ENCODE measurements at regions not wholly inside any gene's neighbourhood (a gene's known extent, or its start where the extent isn't known, plus 50 kb on each side); places are given as distances from the start of the nearest gene placed in this dataset.

GRCh38 chr16:48909231-48909630 lies 299.3 kb upstream of the N4BP1 start:
- Mint-ChIP-seq H3K4me1 (no peaks in the 10 kb centered on the region), H3K27me3 (no peaks in the 10 kb centered on the region), H3K9me3 (peaks cover 5% of the 10 kb centered on the region), H3K4me3 (no peak overlapping the region), H3K27ac (no peak overlapping the region), H3K36me3 (no peaks in the 10 kb centered on the region)
- ATAC-seq: no peak

DNA sequence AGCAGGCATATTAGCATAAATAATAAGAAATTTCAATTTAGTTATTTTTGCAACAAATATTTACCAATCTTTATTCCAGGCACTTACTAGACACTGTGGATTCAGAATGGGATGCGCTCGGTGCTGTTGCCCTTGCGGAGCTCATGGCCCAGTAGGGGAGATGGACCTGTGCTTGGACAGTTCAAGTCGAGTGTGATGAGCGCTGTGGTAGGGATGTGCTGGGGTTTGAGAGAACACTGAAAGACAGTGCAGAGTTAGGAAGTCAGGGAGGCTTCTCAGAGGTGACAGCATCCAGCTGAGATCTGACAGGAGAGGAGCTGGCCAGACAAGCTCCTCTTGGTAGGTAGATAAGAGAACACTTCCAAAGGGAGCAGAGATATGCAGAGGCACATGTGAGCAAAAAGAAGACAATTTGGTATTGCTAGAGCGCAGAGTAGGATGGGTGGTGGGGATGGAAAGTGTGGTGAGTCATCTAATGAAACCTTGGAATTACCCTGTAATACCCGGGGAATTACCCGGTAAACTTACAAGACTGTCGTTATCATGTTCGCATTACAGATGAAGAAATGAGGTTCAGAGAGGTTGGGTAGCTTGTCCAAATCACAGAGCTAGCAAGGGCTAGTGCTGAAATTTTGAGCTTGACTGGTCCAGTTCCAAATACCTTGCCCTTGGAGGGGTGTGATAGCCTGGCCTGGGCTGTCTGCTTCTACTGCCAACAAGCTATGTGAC lies 298.1 kb upstream of the N4BP1 start:
- no peaks in the 10 kb centered on the region for H3K27me3 Mint-ChIP-seq
- H3K4me3 Mint-ChIP-seq: no peak overlapping the region
- no peaks in the 10 kb centered on the region for H3K4me1 Mint-ChIP-seq
- no peaks in the 10 kb centered on the region for H3K36me3 Mint-ChIP-seq
- no peak for ATAC-seq
- peaks cover 5% of the 10 kb centered on the region for H3K9me3 Mint-ChIP-seq
- H3K27ac Mint-ChIP-seq: no peak overlapping the region

GRCh38 chr16:48905632-48906505 lies 295.9 kb upstream of the N4BP1 start:
- Mint-ChIP-seq H3K9me3 (peaks cover 5% of the 10 kb centered on the region), H3K27ac (no peak overlapping the region), H3K27me3 (peaks cover 8% of the 10 kb centered on the region), H3K4me3 (no peak overlapping the region), H3K4me1 (no peaks in the 10 kb centered on the region), H3K36me3 (no peaks in the 10 kb centered on the region)
- ATAC-seq: no peak

DNA sequence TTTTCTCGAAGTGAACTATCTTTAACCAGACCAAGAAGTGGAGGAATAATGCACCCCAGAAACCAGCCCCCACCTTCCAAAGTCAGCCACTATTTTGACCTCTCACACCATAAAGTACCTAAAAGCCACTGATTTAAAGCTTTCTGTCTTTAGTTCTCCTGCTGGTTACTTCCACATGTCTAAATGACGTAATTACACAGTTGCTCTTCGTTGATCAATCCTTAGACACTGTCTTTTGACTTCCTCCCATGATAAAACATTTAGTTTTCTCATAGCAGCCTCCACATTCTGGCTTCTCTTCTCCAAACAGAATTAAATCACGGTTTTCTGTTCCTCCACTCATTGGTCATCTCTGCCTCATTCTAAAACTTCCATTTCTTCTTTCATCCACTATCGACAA lies 294.4 kb upstream of the N4BP1 start:
- no peak overlapping the region for H3K4me3 Mint-ChIP-seq
- peaks cover 8% of the 10 kb centered on the region for H3K27me3 Mint-ChIP-seq
- H3K4me1 Mint-ChIP-seq: no peaks in the 10 kb centered on the region
- peaks cover 5% of the 10 kb centered on the region for H3K9me3 Mint-ChIP-seq
- no peaks in the 10 kb centered on the region for H3K36me3 Mint-ChIP-seq
- no peak overlapping the region for H3K27ac Mint-ChIP-seq
- ATAC-seq: no peak

- peaks cover 8% of the 10 kb centered on the region for H3K27me3 Mint-ChIP-seq
- H3K36me3 Mint-ChIP-seq: no peaks in the 10 kb centered on the region
- no peak overlapping the region for H3K4me3 Mint-ChIP-seq
- no peak for ATAC-seq
- no peaks in the 10 kb centered on the region for H3K4me1 Mint-ChIP-seq
- H3K27ac Mint-ChIP-seq: no peak overlapping the region
- H3K9me3 Mint-ChIP-seq: peaks cover 3% of the 10 kb centered on the region
Measured at GRCh38 chr16:48903039-48903438, 293.1 kb upstream of the N4BP1 start.

- no peaks in the 10 kb centered on the region for H3K36me3 Mint-ChIP-seq
- no peak overlapping the region for H3K27ac Mint-ChIP-seq
- no peaks in the 10 kb centered on the region for H3K4me1 Mint-ChIP-seq
- peaks cover 8% of the 10 kb centered on the region for H3K27me3 Mint-ChIP-seq
- H3K9me3 Mint-ChIP-seq: no peaks in the 10 kb centered on the region
- H3K4me3 Mint-ChIP-seq: no peak overlapping the region
- no peak for ATAC-seq
Measured at GRCh38 chr16:48901712-48902374, 291.9 kb upstream of the N4BP1 start.

DNA sequence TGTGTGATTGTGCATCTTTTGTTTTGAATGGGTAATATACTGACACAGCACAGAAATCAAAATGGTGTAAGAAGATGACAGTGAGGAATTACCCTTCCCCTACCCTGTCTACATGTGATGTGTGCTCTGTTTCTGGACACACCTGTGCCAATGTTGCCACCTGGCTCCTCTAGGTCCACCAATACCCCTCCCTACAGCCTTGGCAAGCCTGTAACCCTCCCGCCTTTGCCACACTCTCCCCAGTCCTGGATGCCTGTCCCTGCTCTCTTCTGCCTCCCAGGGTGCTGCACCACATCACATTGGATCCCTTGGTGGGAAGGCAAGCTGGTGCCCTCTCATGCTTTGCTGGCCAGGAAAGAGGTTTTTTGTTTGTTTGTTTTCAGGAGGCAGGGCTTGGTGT lies 289.5 kb upstream of the N4BP1 start:
- ATAC-seq: no peak

GRCh38 chr16:48897698-48898205 lies 287.8 kb upstream of the N4BP1 start:
- Mint-ChIP-seq H3K27ac (no peak overlapping the region), H3K9me3 (no peaks in the 10 kb centered on the region), H3K4me3 (no peak overlapping the region), H3K4me1 (no peaks in the 10 kb centered on the region), H3K27me3 (peaks cover 7% of the 10 kb centered on the region), H3K36me3 (no peaks in the 10 kb centered on the region)
- no peak for ATAC-seq

More for the DNA sequence above, 289.5 kb upstream of the N4BP1 start:
- no peak overlapping the region for H3K27ac Mint-ChIP-seq
- H3K4me3 Mint-ChIP-seq: no peak overlapping the region
- H3K36me3 Mint-ChIP-seq: no peaks in the 10 kb centered on the region
- no peaks in the 10 kb centered on the region for H3K9me3 Mint-ChIP-seq
- peaks cover 8% of the 10 kb centered on the region for H3K27me3 Mint-ChIP-seq
- H3K4me1 Mint-ChIP-seq: no peaks in the 10 kb centered on the region

GRCh38 chr16:48895142-48895541 lies 285.2 kb upstream of the N4BP1 start:
- no peaks in the 10 kb centered on the region for H3K36me3 Mint-ChIP-seq
- H3K27me3 Mint-ChIP-seq: no peaks in the 10 kb centered on the region
- no peaks in the 10 kb centered on the region for H3K4me1 Mint-ChIP-seq
- no peak overlapping the region for H3K4me3 Mint-ChIP-seq
- ATAC-seq: no peak
- H3K27ac Mint-ChIP-seq: no peak overlapping the region
- no peaks in the 10 kb centered on the region for H3K9me3 Mint-ChIP-seq

DNA sequence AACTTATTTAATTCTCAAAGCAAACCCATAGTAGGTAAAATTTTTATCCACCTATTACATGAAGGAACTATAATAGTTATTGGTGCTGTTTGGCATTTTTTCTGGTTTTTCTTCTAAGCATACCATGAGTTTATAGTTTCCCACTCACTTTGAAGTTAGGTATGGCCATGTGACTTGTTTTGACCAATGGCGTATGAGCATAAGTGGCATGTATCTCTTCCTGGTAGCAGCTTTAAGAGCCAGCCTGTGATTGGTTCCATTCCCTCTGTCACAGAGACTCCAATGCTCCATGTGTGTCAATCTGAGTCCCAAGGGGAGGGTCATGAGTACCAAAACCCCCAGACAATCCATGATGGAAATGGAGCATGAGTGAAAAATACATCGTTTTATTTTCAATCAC lies 282.9 kb upstream of the N4BP1 start:
- H3K27me3 Mint-ChIP-seq: no peaks in the 10 kb centered on the region
- H3K27ac Mint-ChIP-seq: no peak overlapping the region
- no peak for ATAC-seq
- no peak overlapping the region for H3K4me3 Mint-ChIP-seq
- H3K36me3 Mint-ChIP-seq: no peaks in the 10 kb centered on the region
- H3K9me3 Mint-ChIP-seq: no peaks in the 10 kb centered on the region
- no peaks in the 10 kb centered on the region for H3K4me1 Mint-ChIP-seq

DNA sequence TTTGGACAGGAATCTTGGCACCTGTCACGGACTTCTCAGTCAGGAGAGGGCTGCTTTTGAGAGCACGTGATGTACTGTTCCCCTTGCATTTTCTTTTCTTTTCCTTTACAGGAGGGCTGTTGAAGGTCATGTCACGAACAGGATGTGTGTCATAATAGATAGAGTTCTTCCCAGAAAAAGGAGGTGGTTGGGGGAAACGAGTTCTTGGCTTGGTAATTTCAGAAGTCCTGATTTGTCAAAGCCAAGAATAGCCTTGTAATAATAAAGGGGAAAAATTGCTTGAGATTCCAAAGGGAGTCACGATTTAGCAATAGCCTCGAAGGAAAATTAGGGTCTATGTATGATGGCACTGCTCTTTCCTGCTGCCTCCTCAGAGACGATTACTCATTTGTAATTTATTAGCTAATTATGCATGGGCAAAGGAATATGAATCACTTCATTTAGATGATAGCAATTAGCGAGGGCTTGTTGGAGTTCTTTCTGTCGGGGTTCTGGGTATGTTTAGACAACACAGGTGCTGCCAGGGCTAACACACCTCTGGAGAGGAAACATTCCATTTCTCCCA lies 277.7 kb upstream of the N4BP1 start:
- H3K36me3 Mint-ChIP-seq: no peaks in the 10 kb centered on the region
- H3K9me3 Mint-ChIP-seq: no peaks in the 10 kb centered on the region

DNA sequence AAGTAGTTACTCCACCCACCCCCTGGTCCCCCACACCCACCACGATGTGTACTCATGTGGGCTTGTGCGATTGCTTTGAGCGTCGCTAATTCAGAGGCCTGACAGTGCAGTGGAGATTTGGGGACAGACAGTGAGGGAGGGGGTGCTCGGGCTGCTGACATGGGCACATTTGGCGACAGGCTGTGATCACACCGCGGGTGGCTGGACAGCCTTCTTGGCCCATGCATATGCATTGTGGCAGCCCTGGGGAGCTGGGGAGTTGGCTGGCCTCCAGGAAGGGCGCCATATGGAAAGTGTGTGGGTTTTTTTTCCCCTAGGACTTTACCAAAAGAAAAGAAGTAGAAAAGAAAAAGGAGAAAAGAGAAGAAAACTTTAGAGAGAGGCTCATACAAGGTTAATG lies 275.5 kb upstream of the N4BP1 start:
- Mint-ChIP-seq H3K4me3 (no peak overlapping the region), H3K27ac (no peak overlapping the region), H3K9me3 (no peaks in the 10 kb centered on the region), H3K27me3 (no peaks in the 10 kb centered on the region), H3K36me3 (no peaks in the 10 kb centered on the region), H3K4me1 (no peaks in the 10 kb centered on the region)
- ATAC-seq: no peak

More for the DNA sequence above, 277.7 kb upstream of the N4BP1 start:
- Mint-ChIP-seq H3K27me3 (no peaks in the 10 kb centered on the region), H3K27ac (no peak overlapping the region), H3K4me1 (no peaks in the 10 kb centered on the region), H3K4me3 (no peak overlapping the region)
- ATAC-seq: no peak

- H3K4me1 Mint-ChIP-seq: no peaks in the 10 kb centered on the region
- no peaks in the 10 kb centered on the region for H3K36me3 Mint-ChIP-seq
- no peak for ATAC-seq
- no peaks in the 10 kb centered on the region for H3K27me3 Mint-ChIP-seq
- no peak overlapping the region for H3K27ac Mint-ChIP-seq
- no peaks in the 10 kb centered on the region for H3K9me3 Mint-ChIP-seq
- no peak overlapping the region for H3K4me3 Mint-ChIP-seq
Measured at GRCh38 chr16:48881272-48881671, 271.3 kb upstream of the N4BP1 start.

DNA sequence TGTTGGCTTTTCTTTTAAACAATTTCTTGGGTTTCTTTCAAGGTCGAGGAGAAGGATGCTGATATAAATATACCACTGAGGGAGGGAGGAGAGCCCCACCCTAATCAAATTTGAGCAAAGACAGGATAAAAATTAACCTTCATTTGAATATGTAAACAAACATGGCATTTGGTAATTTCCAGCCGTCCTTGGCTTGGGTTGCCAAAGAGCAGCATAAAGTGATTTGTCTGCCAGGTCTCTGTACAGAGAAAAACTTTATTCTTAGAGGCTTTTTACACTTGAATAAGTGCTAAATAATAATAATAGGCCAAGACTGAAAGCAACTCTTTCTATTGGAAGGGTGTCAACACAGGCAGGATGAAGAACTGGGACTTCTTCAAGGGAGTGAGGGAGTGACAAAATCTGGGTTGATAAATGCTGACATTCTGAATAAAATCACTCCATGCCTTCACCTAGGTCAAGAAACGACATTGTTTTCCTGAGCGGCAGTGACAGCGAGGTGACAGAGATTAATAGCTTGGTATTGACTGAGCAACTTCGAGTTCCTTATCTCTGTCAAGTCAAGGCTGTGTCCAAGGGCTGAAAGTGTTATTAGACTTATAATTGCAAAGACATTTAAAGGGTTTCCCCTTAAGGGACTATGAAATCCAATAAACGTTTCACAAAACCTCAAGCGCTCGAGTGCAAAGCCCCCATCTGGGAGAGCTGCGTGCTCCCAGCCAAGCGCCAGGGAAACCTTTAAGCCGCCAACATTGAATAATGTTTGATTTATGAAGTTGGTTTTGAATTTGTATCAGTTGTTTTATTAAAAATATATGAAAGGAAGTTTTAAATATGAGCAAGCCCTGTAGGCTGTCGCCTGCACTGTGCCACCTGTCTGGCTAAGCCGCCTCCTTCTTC lies 269.5 kb upstream of the N4BP1 start:
- no peaks in the 10 kb centered on the region for H3K4me1 Mint-ChIP-seq
- no peaks in the 10 kb centered on the region for H3K9me3 Mint-ChIP-seq
- no peaks in the 10 kb centered on the region for H3K27me3 Mint-ChIP-seq

More for the DNA sequence above, 269.5 kb upstream of the N4BP1 start:
- ATAC-seq: no peak
- Mint-ChIP-seq H3K4me3 (no peak overlapping the region), H3K36me3 (no peaks in the 10 kb centered on the region), H3K27ac (no peak overlapping the region)

Data from stimulated activated memory B cell treated with anti-CD40 and anti-IgM and Interleukin-4, amounts not matched to agents 10 μg/mL and 1 μg/mL and 100 μg/mL, for 72 hours (primary cell).